ENCODE measurements at regions not wholly inside any gene's neighbourhood (a gene's known extent, or its start where the extent isn't known, plus 50 kb on each side); places are given as distances from the start of the nearest gene placed in this dataset.
A peak's percentile ranks its signal among the peaks of the same experiment; 100 is the strongest.

DNA sequence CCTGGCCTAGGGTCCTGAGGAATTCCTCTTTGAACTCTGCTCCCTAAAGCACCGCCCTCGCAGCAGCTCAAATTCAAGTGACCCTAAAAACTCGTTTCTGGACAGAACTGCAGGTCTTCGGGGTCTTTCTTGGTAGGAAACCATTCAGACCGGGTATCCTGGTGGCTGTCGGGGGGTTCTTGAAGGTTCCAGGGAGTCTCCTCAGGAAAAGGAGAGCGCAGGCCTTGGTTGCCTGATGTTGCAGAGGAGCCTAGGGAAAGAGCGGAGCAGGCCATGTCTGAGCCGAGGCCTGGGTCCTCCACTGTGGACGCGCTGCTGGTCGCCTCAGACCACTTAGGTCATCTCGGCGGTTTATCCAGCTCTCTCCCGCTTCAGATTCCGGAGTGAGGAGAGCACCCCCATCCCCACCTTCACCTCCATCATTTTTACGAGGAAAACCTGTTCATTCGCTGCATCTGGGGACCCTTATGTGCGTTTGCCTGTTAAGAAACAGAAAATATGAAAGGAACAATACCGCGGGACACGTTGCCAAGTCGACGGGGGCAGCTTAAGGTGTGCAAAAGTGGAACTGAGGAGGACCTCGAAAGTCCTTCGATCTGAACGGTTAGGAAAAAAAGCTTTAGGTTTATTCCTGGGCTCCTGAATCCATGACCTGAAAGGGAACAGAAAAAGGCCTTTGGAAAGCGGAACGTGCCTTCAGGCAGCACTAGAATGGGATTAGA is 299.4 kb downstream of the PARP8 start:
- Histone ChIP-seq H3K27me3 (ENCODE audit: low read depth, low read length) (peaks cover 73% of the 10 kb centered on the region), H3K4me1 (ENCODE audit: control insufficient read depth in 1 of 2, insufficient read depth in 2 of 2, low read length in 2 of 2) (peaks cover 0 to 51% of the 10 kb centered on the region in 2 donors), H3K27ac (ENCODE audit: low read length) (no peak overlapping the region), H3K9me3 (ENCODE audit: control insufficient read depth in 1 of 2, low read length in 2 of 2) (peaks cover 0 to 2% of the 10 kb centered on the region in 2 donors), H3K4me3 (ENCODE audit: low read depth in 1 of 2, low read length in 2 of 2) (no peak overlapping the region), H3K36me3 (ENCODE audit: control insufficient read depth in 1 of 2, insufficient read depth in 2 of 2, low read length in 2 of 2) (no peaks in the 10 kb centered on the region)

DNA sequence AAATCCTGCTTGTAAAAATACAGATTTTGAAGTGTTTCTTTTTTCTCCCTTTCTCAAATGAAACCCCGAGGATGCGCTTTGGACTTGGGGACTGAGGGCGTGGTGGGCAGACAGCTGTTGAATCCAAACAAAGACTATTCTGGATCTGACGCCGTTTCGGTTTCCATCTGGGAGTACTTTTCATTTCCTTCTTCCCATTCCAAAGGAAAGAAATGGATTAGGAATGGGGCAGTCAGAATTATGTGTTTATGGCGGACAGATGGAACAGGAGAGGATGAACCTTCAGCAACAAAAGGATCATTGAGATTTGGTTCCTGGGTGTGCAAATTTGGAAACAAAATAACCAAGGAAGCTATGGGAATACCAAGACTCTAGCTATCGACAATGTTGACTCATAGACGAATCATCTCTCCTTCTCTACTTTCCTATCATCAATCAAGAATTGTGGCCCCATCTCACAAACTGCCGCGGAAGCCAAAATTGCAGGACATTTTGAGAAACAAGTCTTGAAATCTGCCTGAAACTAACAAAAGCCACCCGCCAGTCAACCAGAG is 300.6 kb downstream of the PARP8 start:
- H3K27me3 ChIP-seq (ENCODE audit: low read depth, low read length): peaks cover 73% of the 10 kb centered on the region
- peaks cover 0 to 51% of the 10 kb centered on the region in 2 donors for H3K4me1 ChIP-seq (ENCODE audit: control insufficient read depth in 1 of 2, insufficient read depth in 2 of 2, low read length in 2 of 2)
- H3K9me3 ChIP-seq (ENCODE audit: control insufficient read depth in 1 of 2, low read length in 2 of 2): peaks cover 0 to 2% of the 10 kb centered on the region in 2 donors
- H3K4me3 ChIP-seq (ENCODE audit: low read depth in 1 of 2, low read length in 2 of 2): peak overlapping the region; percentile 72 to 75
- H3K36me3 ChIP-seq (ENCODE audit: control insufficient read depth in 1 of 2, insufficient read depth in 2 of 2, low read length in 2 of 2): no peaks in the 10 kb centered on the region
- H3K27ac ChIP-seq (ENCODE audit: low read length): peak overlapping the region; percentile 49

DNA sequence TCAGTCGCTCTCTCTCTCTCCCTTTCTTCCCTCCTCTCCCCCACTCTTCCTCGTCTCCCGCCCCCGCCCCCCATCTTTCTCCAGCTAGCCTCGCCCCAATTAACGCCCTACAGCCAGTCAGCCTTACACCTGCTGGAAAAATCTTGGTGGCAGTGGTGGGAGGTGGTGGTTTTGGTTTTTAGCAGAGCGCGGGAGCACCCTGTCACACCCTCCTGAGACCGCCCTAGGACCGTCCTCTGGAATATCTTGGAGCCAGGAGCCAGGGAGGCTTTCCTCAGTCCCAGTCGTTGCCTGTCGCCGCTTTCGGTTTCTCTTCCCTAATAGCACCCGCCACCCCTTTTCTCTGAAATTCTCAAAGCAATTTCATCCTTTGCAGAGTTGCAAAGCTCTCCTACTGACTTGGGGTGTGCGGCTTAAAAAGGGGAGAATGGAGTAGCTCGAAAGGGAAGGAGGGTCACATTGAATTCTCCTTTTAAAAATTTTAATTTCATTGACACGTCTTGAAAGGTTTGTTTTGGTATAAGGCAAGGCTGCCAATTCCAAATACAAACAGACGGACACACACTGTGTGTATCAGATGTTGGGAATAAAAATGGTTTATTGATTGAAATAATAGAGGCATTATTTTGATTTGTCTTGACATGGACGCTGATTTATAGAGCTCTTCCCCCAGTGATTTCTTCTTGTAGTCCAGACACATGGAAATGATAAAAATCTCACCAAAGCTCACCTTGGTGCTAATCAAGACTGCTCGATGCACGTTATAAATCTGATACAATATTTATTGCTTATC is 301.3 kb downstream of the PARP8 start:
- H3K4me1 ChIP-seq (ENCODE audit: control insufficient read depth in 1 of 2, insufficient read depth in 2 of 2, low read length in 2 of 2): peaks cover 0 to 51% of the 10 kb centered on the region in 2 donors
- peaks cover 0 to 2% of the 10 kb centered on the region in 2 donors for H3K9me3 ChIP-seq (ENCODE audit: control insufficient read depth in 1 of 2, low read length in 2 of 2)
- H3K27me3 ChIP-seq (ENCODE audit: low read depth, low read length): peaks cover 73% of the 10 kb centered on the region
- H3K36me3 ChIP-seq (ENCODE audit: control insufficient read depth in 1 of 2, insufficient read depth in 2 of 2, low read length in 2 of 2): no peaks in the 10 kb centered on the region
- no peak overlapping the region for H3K27ac ChIP-seq (ENCODE audit: low read length)
- H3K4me3 ChIP-seq (ENCODE audit: low read depth in 1 of 2, low read length in 2 of 2): peak overlapping the region; percentile 72 to 75

- Histone ChIP-seq H3K36me3 (ENCODE audit: control insufficient read depth in 1 of 2, insufficient read depth in 2 of 2, low read length in 2 of 2) (no peaks in the 10 kb centered on the region), H3K4me1 (ENCODE audit: control insufficient read depth in 1 of 2, insufficient read depth in 2 of 2, low read length in 2 of 2) (peaks cover 0 to 44% of the 10 kb centered on the region in 2 donors), H3K4me3 (ENCODE audit: low read depth in 1 of 2, low read length in 2 of 2) (peak overlapping the region; percentile 72 to 75), H3K9me3 (ENCODE audit: control insufficient read depth in 1 of 2, low read length in 2 of 2) (peaks cover 0 to 2% of the 10 kb centered on the region in 2 donors), H3K27ac (ENCODE audit: low read length) (no peak overlapping the region), H3K27me3 (ENCODE audit: low read depth, low read length) (peaks cover 67% of the 10 kb centered on the region)
Observed at GRCh38 chr5:50968356-50969149, 302.1 kb downstream of the PARP8 start.

DNA sequence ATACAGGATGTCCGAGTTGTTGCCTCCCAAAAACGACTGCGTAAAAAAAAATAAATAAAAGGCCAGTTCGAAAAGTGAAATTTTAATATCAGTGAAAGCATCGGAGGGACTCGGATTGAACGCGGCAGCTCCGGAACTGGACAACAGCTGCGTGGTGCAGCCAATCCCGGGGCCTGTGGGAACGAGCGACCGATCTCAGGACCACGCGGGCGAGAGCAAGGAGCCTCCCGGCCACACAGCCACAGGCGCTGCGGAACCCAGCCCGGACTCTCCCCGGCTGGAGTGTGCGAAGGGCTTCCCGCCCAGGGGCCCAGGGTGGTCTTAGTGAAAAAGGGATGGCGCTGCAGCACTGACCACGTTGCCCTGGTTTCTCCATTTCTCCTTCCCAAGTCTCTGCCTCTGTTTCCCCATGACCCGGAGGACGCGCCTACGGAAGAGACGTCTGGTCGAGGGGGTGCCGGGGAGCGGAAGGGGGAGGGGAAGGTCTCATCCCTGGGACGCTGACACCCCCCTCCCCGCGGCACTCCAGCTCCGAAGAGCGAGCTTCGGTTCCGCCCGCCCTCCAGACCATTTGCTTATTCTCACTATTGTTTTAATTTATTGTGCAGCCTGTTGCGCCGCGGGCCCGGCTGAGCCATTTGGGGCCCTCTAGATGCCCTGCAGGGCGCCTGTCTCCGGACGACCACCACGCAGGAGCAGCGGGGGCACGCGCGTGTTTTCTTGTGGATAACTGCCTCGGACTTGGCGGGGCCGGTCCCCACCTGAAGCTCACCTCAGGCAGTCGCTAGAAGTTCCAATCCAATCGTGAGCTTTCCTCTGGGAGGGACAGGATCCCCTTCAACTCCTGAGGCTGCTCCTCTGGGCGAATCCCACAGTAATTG is 303.0 kb downstream of the PARP8 start:
- Histone ChIP-seq H3K4me1 (ENCODE audit: control insufficient read depth in 1 of 2, insufficient read depth in 2 of 2, low read length in 2 of 2) (peaks cover 0 to 37% of the 10 kb centered on the region in 2 donors), H3K27me3 (ENCODE audit: low read depth, low read length) (peaks cover 59% of the 10 kb centered on the region), H3K36me3 (ENCODE audit: control insufficient read depth in 1 of 2, insufficient read depth in 2 of 2, low read length in 2 of 2) (no peaks in the 10 kb centered on the region), H3K9me3 (ENCODE audit: control insufficient read depth in 1 of 2, low read length in 2 of 2) (peaks cover 0 to 2% of the 10 kb centered on the region in 2 donors), H3K27ac (ENCODE audit: low read length) (no peak overlapping the region), H3K4me3 (ENCODE audit: low read depth in 1 of 2, low read length in 2 of 2) (peak overlapping the region; percentile 72 to 75)

DNA sequence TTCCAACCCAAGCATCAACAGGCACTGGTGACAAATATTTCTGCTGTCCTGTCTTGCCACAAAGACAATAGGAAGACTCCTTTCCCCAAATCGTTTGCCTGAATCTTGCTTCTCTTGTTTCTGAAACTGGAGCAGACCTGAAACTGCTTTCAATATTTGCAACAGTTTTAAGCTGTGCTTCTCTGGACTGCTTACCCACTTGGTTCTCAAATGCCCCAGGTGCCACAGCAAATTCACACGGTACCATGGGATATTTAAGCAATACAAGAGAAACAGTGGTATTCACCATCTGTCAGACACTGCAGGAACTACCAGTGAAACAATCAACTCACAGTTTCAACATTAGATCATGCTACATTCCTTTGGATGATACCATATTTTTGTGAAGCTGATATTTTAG is 309.4 kb downstream of the PARP8 start:
- Histone ChIP-seq H3K27me3 (ENCODE audit: low read depth, low read length) (no peaks in the 10 kb centered on the region), H3K4me1 (ENCODE audit: control insufficient read depth in 1 of 2, insufficient read depth in 2 of 2, low read length in 2 of 2) (no peaks in the 10 kb centered on the region), H3K36me3 (ENCODE audit: control insufficient read depth in 1 of 2, insufficient read depth in 2 of 2, low read length in 2 of 2) (no peaks in the 10 kb centered on the region), H3K4me3 (ENCODE audit: low read depth in 1 of 2, low read length in 2 of 2) (no peak overlapping the region), H3K9me3 (ENCODE audit: control insufficient read depth in 1 of 2, low read length in 2 of 2) (no peaks in the 10 kb centered on the region), H3K27ac (ENCODE audit: low read length) (no peak overlapping the region)

DNA sequence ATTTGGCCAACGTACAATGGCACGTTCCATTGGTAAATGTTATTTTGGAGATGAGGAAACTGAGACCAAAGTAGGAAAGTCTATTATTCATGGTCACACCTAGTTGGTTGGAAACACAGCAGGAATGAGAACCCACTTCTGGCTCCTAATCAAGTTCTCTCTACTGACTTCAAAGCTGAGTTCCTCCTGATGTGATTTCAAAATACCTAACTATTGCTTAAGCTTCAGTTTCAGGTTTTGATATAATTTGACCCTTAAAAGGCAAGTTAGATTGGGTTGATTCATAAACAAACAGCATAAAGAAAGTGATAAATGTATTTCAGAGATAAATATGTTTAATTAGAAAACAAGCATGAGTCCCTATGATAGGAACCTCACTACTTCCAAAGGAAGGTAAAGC is 312.5 kb downstream of the PARP8 start:
- H3K4me3 ChIP-seq (ENCODE audit: low read depth in 1 of 2, low read length in 2 of 2): no peak overlapping the region
- H3K9me3 ChIP-seq (ENCODE audit: control insufficient read depth in 1 of 2, low read length in 2 of 2): peaks cover 0 to 3% of the 10 kb centered on the region in 2 donors
- H3K4me1 ChIP-seq (ENCODE audit: control insufficient read depth in 1 of 2, insufficient read depth in 2 of 2, low read length in 2 of 2): no peaks in the 10 kb centered on the region
- no peak overlapping the region for H3K27ac ChIP-seq (ENCODE audit: low read length)
- H3K27me3 ChIP-seq (ENCODE audit: low read depth, low read length): no peaks in the 10 kb centered on the region
- no peaks in the 10 kb centered on the region for H3K36me3 ChIP-seq (ENCODE audit: control insufficient read depth in 1 of 2, insufficient read depth in 2 of 2, low read length in 2 of 2)

- Histone ChIP-seq H3K27me3 (ENCODE audit: low read depth, low read length) (no peaks in the 10 kb centered on the region), H3K9me3 (ENCODE audit: control insufficient read depth in 1 of 2, low read length in 2 of 2) (peaks cover 0 to 3% of the 10 kb centered on the region in 2 donors), H3K36me3 (ENCODE audit: control insufficient read depth in 1 of 2, insufficient read depth in 2 of 2, low read length in 2 of 2) (no peaks in the 10 kb centered on the region), H3K27ac (ENCODE audit: low read length) (no peak overlapping the region), H3K4me3 (ENCODE audit: low read depth in 1 of 2, low read length in 2 of 2) (no peak overlapping the region), H3K4me1 (ENCODE audit: control insufficient read depth in 1 of 2, insufficient read depth in 2 of 2, low read length in 2 of 2) (no peaks in the 10 kb centered on the region)
Observed at GRCh38 chr5:50984640-50985039, 318.2 kb downstream of the PARP8 start.

DNA sequence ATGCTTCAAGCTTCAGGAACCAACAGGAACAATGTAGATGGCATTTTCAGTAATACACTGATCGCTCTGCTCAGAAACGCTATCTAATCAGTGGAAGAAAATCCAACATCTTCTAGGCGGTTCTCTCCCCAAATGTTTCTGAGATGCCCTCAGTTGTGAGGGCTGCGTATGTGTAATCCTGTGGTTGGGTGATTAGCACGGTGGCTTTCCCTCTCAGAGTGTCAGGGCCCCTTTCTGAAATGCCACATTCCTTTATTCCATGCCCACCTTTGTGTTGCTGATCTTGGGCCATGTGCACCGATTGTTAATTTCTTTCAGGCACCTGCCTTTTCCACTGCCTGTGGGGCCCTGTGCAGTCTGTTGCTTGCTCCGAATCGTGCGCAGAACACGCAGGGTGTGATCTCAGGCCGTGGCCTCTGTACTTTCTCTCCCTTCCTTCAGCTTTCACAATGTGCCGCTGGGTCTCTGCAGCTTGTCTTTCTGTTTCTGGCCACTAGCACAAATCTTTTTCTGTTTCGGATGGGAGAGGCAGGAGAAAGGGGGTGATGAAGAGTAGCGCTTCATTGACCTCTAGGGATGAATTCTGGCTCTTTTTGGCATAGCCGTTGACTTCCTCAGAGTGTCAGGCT is 324.0 kb downstream of the PARP8 start:
- H3K27ac ChIP-seq (ENCODE audit: low read length): no peak overlapping the region
- H3K4me3 ChIP-seq (ENCODE audit: low read depth in 1 of 2, low read length in 2 of 2): no peak overlapping the region
- H3K36me3 ChIP-seq (ENCODE audit: control insufficient read depth in 1 of 2, insufficient read depth in 2 of 2, low read length in 2 of 2): no peaks in the 10 kb centered on the region
- H3K4me1 ChIP-seq (ENCODE audit: control insufficient read depth in 1 of 2, insufficient read depth in 2 of 2, low read length in 2 of 2): no peaks in the 10 kb centered on the region
- H3K27me3 ChIP-seq (ENCODE audit: low read depth, low read length): no peaks in the 10 kb centered on the region
- no peaks in the 10 kb centered on the region for H3K9me3 ChIP-seq (ENCODE audit: control insufficient read depth in 1 of 2, low read length in 2 of 2)

DNA sequence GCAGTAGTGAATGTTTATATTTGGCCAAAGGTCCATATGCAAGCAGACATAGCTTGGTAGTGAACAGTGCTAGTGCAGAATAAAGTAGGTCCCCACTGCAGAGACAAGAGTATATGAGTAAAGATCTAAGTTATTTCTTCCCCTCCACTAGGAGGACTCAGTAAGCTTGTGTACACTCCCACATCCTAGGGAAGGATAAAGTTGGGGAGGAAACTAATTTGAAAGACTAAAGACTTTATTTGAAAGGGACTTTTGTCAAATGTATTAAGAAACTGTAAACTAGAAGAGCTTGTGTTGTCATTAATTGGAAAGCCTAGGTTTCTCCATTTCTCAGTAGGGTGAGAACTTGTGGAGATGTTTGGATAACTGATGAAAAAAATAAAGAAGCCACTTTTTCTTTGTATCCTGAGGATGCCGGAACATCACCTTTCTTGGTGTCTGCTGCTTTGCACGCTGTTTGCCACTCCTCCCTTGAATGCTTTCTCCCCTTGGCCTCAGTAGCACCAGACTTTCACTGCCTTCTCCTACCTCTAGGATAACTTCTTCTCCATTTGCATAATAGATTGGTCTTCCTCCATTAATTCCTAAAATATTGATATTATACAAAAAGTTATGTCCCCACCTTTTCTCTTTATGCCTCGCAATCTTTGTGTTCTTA is 329.0 kb downstream of the PARP8 start:
- no peaks in the 10 kb centered on the region for H3K9me3 ChIP-seq (ENCODE audit: control insufficient read depth in 1 of 2, low read length in 2 of 2)
- H3K4me1 ChIP-seq (ENCODE audit: control insufficient read depth in 1 of 2, insufficient read depth in 2 of 2, low read length in 2 of 2): no peaks in the 10 kb centered on the region
- no peak overlapping the region for H3K27ac ChIP-seq (ENCODE audit: low read length)
- H3K27me3 ChIP-seq (ENCODE audit: low read depth, low read length): no peaks in the 10 kb centered on the region
- H3K36me3 ChIP-seq (ENCODE audit: control insufficient read depth in 1 of 2, insufficient read depth in 2 of 2, low read length in 2 of 2): no peaks in the 10 kb centered on the region
- H3K4me3 ChIP-seq (ENCODE audit: low read depth in 1 of 2, low read length in 2 of 2): no peak overlapping the region
